ENCODE measurements at regions not wholly inside any gene's neighbourhood (a gene's known extent, or its start where the extent isn't known, plus 50 kb on each side); places are given as distances from the start of the nearest gene placed in this dataset.

GRCh38 chr5:124310453-124310852 lies 436.0 kb downstream of the ZNF608 start:
- BruUV-seq (replicated peaks) = no TSS peak
- H3K4me1 Mint-ChIP-seq (ENCODE audit: low read depth, unreplicated experiment) = peaks cover 6% of the 10 kb centered on the region
- TF ChIP-seq, protein P1, sequence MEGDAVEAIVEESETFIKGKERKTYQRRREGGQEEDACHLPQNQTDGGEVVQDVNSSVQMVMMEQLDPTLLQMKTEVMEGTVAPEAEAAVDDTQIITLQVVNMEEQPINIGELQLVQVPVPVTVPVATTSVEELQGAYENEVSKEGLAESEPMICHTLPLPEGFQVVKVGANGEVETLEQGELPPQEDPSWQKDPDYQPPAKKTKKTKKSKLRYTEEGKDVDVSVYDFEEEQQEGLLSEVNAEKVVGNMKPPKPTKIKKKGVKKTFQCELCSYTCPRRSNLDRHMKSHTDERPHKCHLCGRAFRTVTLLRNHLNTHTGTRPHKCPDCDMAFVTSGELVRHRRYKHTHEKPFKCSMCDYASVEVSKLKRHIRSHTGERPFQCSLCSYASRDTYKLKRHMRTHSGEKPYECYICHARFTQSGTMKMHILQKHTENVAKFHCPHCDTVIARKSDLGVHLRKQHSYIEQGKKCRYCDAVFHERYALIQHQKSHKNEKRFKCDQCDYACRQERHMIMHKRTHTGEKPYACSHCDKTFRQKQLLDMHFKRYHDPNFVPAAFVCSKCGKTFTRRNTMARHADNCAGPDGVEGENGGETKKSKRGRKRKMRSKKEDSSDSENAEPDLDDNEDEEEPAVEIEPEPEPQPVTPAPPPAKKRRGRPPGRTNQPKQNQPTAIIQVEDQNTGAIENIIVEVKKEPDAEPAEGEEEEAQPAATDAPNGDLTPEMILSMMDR (IDR thresholded peaks at IDR 0.05; ENCODE audit: unreplicated experiment) = no peak
- H3K9me3 Mint-ChIP-seq (ENCODE audit: low read depth, unreplicated experiment) = peaks cover 2% of the 10 kb centered on the region
- H3K4me3 Mint-ChIP-seq (ENCODE audit: low read depth, unreplicated experiment) = no peak overlapping the region
- peak; percentile 33 for DNase-seq
- H3K27me3 Mint-ChIP-seq (ENCODE audit: unreplicated experiment) = no peaks in the 10 kb centered on the region
- CTCF ChIA-PET = interaction anchor here (0.7 kb wide), 2 partner anchors 123 to 346 kb away, joined by 3 read pairs; no protein-coding TSS in a partner anchor
- no peak overlapping the region for H3K27ac Mint-ChIP-seq (ENCODE audit: unreplicated experiment)
- intact Hi-C loops (cut with micrococcal nuclease; ENCODE audit: unreplicated experiment) = no loop called here
- H3K36me3 Mint-ChIP-seq (ENCODE audit: insufficient read depth, unreplicated experiment) = no peaks in the 10 kb centered on the region

DNA sequence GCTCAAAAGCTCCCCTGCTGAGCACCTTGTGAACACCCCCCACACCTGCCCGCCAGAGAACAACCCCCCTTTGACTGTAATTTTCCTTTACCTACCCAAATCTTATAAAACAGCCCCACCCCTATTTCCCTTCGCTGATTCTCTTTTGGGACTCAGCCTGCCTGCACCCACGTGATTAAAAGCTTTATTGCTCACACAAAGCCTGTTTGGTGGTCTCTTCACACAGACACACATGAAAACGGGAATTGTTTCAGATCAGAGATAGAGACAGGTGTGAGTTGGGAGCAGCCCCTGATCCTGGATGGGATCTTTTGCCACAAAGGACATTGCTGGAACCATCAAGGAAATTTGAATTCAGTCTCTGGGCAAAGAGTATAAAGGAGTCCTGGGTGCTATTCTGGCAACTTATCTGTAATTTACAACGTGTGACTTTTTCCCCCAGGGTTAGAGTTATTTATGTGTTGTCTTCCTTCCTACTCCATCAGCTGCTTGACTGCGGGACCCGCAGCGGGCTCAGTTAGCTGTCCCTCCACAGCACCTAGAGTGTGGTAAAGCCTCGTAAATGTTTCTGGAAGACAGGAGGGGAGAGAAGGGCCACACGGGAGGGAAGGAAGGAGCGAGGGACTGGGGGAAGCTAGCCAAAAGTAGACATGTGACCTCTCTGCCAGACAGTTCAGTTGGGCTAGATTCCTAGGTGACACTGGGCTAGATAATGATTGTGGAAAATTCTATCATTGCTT lies 437.0 kb downstream of the ZNF608 start:
- intact Hi-C loops (cut with micrococcal nuclease; ENCODE audit: unreplicated experiment) = no loop called here
- Mint-ChIP-seq H3K9me3 (ENCODE audit: low read depth, unreplicated experiment) (peaks cover 2% of the 10 kb centered on the region), H3K4me1 (ENCODE audit: low read depth, unreplicated experiment) (peaks cover 6% of the 10 kb centered on the region), H3K27ac (ENCODE audit: unreplicated experiment) (no peak overlapping the region), H3K4me3 (ENCODE audit: low read depth, unreplicated experiment) (no peak overlapping the region), H3K27me3 (ENCODE audit: unreplicated experiment) (no peaks in the 10 kb centered on the region), H3K36me3 (ENCODE audit: insufficient read depth, unreplicated experiment) (no peaks in the 10 kb centered on the region)
- BruUV-seq (replicated peaks) = no TSS peak
- CTCF ChIA-PET = no interaction called here
- no peak for DNase-seq
- TF ChIP-seq, protein P1 (IDR thresholded peaks at IDR 0.05; ENCODE audit: unreplicated experiment) = no peak

GRCh38 chr5:124303366-124303765 lies 443.1 kb downstream of the ZNF608 start:
- DNase-seq = no peak
- H3K27ac Mint-ChIP-seq (ENCODE audit: unreplicated experiment) = no peak overlapping the region
- BruUV-seq (replicated peaks) = no TSS peak
- no peaks in the 10 kb centered on the region for H3K4me1 Mint-ChIP-seq (ENCODE audit: low read depth, unreplicated experiment)
- CTCF ChIA-PET = no interaction called here
- H3K36me3 Mint-ChIP-seq (ENCODE audit: insufficient read depth, unreplicated experiment) = no peaks in the 10 kb centered on the region
- H3K27me3 Mint-ChIP-seq (ENCODE audit: unreplicated experiment) = no peaks in the 10 kb centered on the region
- TF ChIP-seq, protein P1 (IDR thresholded peaks at IDR 0.05; ENCODE audit: unreplicated experiment) = no peak
- no peaks in the 10 kb centered on the region for H3K9me3 Mint-ChIP-seq (ENCODE audit: low read depth, unreplicated experiment)
- intact Hi-C loops (cut with micrococcal nuclease; ENCODE audit: unreplicated experiment) = no loop called here
- no peak overlapping the region for H3K4me3 Mint-ChIP-seq (ENCODE audit: low read depth, unreplicated experiment)

DNA sequence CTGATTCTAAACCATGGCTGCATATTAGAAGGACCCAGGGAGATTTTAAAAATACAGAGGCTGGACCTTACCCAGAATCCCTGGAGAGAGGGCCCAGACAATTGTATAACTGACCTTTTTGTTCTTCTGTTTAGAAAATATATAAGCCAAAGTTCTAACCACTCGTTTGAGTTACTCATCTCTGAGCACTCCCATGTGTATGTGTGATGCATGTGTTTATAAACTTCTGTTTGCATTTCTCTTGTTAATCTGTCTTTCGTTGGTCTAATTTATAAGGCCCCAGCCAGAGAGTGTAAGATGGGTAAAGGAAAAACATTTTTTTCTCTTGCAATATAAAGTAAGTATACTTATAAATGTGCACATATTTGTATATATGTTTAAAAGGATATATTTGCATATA lies 443.9 kb downstream of the ZNF608 start:
- TF ChIP-seq, protein P1 (IDR thresholded peaks at IDR 0.05; ENCODE audit: unreplicated experiment) = no peak
- BruUV-seq (replicated peaks) = no TSS peak
- DNase-seq = no peak
- H3K4me3 Mint-ChIP-seq (ENCODE audit: low read depth, unreplicated experiment) = no peak overlapping the region
- no peak overlapping the region for H3K27ac Mint-ChIP-seq (ENCODE audit: unreplicated experiment)
- intact Hi-C loops (cut with micrococcal nuclease; ENCODE audit: unreplicated experiment) = no loop called here
- H3K9me3 Mint-ChIP-seq (ENCODE audit: low read depth, unreplicated experiment) = no peaks in the 10 kb centered on the region
- H3K36me3 Mint-ChIP-seq (ENCODE audit: insufficient read depth, unreplicated experiment) = no peaks in the 10 kb centered on the region
- no peaks in the 10 kb centered on the region for H3K4me1 Mint-ChIP-seq (ENCODE audit: low read depth, unreplicated experiment)
- H3K27me3 Mint-ChIP-seq (ENCODE audit: unreplicated experiment) = no peaks in the 10 kb centered on the region
- CTCF ChIA-PET = no interaction called here
